Right ventricle myocardium inferior (tissue), 1 donor: ENCODE measurements at regions not wholly inside any gene's neighbourhood (a gene's known extent, or its start where the extent isn't known, plus 50 kb on each side); places are given as distances from the start of the nearest gene placed in this dataset.
A peak's percentile ranks its signal among the peaks of the same experiment; 100 is the strongest.

Experiments
- ATAC-seq: fragments of 200-7000 bp; cut with Tn5 transposase; one replicate; pipeline ENCODE4 v1.9.1; 2020; ENCODE audit warnings: mild to moderate bottlenecking, moderate library complexity
- DNase-seq: peaks from one replicate; pipeline ENCODE4 v3.0.0; 2021; ENCODE audit errors: missing footprints
- intact Hi-C: fragments of 100-400 bp; cut with DNase I; formaldehyde crosslinking; loops from one replicate; pipeline ENCODE4 v1.11.0; 2022
- donor health status: DM: no; HTN: yes; CAD: no; lungs with severe emphysema.

DNA sequence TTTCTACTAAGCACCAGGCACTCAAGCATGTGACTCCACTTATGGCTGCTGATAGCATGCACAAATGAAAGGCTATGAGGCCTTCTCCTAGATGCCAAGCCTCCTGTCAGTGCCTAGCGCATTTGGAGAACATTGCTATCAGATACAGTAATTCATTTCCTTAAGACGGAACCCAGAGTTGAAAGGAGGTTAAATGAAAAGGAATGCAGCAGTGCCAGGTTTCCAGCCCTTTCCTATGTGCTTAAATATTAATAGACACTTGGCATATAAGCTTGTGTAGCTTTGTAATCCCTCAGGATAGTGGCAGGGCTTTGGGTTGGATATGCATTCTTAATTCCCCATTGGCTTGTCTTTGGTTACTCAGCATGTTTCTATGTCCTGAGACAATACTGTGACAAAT, 140.1 kb upstream of the FRY start:
- DNase-seq (no peak), ATAC-seq (peak; percentile 46)
- intact Hi-C loops = loop anchor here (2.0 kb wide), 1 partner anchor 45 kb away; no protein-coding TSS in a partner anchor

- no peak for DNase-seq
- intact Hi-C loops = no loop called here
- ATAC-seq = no peak
Measured at GRCh38 chr13:31894931-31895330, 136.6 kb upstream of the FRY start.

DNA sequence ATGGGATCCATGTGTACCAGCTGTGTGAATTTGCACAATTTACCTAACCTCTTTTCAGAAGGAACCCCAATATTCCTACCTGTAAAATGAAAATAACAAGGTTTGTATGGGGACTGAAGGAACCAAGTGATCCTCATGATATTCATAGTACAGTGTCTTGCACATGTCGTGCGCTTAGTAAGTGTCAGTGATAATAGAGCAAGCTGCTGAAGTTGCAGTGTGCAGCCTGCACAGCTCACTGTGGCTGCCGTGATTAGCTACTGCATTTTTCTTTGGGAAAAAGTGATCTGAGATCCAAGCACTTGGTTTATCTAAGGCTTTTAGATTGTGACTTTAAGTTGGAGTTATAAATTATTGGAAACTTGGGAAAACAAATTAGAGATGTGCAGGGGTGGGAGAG, 135.9 kb upstream of the FRY start:
- peak; percentile 51 for ATAC-seq
- DNase-seq = no peak
- intact Hi-C loops = no loop called here

- ATAC-seq (peak; percentile 89), DNase-seq (peak; percentile 69)
- intact Hi-C loops = no loop called here
Measured at GRCh38 chr13:31896427-31896826, 135.1 kb upstream of the FRY start.

DNA sequence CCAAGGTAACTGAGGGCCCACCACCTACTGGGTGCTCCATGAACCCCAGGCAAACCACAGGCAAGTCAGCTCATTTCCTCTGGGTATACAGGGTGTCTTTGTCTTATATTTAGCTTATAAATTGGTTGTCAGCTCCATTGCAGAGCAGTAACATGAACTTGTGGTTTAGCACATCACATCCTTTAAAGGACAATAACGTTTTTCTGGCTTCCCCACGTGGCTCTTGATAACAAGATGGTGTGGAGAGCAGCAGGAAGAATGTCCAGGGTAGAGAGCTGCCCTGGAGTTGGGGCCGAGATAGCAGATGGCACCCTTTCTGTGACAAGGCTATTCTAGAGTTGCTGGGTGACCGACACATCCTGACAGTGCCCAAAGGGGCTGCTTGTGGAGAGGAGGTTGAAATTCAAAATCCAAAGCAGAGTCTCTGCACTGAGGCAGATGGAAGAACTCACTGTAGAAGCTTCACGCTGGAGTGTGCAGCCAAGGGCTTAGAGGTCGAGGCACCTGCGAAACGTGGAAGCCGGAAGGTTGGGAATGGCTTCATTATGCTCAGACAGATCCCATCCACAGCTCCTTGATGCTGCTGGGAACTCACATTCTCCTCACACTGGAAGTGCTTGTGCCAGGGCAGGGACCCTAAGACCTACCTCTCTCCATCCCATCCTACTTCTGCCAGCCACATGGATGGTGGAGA, 133.0 kb upstream of the FRY start:
- DNase-seq (no peak), ATAC-seq (no peak)
- intact Hi-C loops = no loop called here

GRCh38 chr13:31901985-31902384, 129.6 kb upstream of the FRY start:
- ATAC-seq = no peak
- no peak for DNase-seq
- intact Hi-C loops = no loop called here

GRCh38 chr13:31903111-31903815, 128.3 kb upstream of the FRY start:
- ATAC-seq (peak; percentile 26), DNase-seq (no peak)
- intact Hi-C loops = no loop called here

DNA sequence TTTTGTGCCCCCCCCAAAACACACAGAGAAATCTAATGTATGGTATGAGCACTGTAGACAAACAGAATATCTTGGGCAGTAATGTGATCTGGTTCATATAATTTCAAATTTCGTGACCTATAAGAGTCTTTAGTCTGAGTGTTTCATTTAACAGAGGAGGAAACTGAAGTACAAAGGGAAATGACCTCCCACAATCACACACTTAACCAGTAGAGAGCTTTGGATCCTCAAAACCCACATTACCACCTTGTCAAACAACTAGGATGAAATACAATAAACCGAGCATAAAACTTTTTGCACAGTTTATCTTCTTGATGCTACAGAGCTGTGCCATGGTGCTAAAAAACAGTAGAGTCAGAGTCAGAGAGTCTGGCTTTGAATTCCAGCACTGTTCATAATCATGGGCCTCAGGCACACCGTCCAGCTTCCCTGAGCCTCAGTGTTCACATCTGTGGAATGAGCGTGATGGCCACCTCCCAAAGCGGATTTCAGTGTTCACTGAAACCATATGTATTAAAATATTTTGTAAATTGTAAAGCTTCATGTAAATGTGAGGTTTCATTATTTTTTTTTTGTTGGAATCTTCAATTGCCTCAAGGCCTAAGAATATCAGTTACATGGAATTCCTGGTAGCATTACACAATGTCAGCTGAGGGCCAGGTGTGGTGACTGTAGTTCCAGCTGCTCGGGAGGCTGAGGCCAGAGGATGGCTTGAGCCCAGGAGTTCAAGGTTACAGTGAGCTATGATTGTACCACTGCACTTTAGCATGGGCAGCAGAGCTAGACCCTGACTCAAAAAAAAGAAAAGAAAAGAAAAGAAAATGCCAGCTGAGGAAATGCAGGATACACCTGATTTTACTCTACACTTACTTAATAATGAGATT, 126.4 kb upstream of the FRY start:
- intact Hi-C loops = no loop called here
- DNase-seq (no peak), ATAC-seq (no peak)

- DNase-seq (no peak), ATAC-seq (no peak)
- intact Hi-C loops = no loop called here
Measured at GRCh38 chr13:31905961-31906360, 125.6 kb upstream of the FRY start.

DNA sequence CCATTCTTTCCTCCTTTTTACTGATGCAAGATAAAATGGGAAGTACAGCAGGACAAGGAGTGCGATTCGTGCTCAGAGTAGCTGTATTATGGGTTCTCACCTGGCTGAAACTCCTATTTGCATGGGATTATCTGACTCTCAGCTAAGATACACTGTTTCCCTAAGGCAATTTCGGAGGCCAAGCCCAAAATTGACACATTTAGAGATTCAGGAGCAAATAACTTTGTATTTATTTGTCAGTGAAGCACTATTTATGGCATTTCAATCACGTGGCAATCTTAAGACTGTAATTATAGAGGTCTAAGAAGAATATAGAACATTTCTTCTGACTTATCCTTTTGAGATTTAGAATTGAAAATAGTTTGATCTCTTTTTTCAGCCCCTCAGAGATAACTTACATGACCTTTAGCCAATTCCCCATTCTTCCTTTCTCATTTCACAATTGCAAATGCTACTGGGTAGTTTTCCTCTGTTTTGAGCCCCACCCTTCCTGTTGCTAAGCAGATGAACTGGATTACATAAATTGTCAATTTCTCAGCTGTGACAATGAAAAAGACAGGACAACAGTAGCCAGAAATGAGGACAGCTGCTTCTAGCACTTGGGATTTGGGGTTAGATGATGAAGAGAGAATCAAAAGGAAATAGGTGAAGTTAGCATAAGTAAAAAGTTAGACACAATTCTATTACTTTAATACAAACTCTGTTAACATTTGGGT, 122.7 kb upstream of the FRY start:
- ATAC-seq (peak; percentile 67), DNase-seq (no peak)
- intact Hi-C loops = no loop called here

- peak; percentile 51 for ATAC-seq
- intact Hi-C loops = loop anchor here (1.0 to 5.0 kb wide), 2 partner anchors 62 to 400 kb away; no protein-coding TSS in a partner anchor
- no peak for DNase-seq
Measured at GRCh38 chr13:31909864-31910551, 121.6 kb upstream of the FRY start.

DNA sequence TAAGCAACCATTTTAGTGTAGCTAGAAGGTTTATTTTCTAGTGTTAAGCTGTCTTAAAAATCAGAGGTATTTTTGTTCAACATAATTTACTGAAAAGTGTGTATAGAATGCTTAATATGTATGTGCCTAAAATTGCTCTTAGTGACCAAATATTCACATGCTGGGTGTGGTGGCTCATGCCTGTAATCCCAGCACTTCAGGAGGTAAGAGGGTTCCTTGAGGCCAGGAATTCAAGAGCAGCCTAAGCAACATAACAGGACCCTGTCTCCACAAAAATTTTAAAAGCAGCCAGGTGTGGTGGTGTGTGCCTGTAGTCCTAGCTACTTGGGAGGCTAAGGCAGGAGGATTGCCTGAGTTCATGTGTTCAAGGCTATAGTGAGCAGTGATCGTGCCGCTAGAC, 120.9 kb upstream of the FRY start:
- no peak for ATAC-seq
- intact Hi-C loops = loop anchor here (1.0 to 5.0 kb wide), 2 partner anchors 62 to 400 kb away; no protein-coding TSS in a partner anchor
- no peak for DNase-seq

GRCh38 chr13:31912647-31913401, 118.8 kb upstream of the FRY start:
- no peak for ATAC-seq
- no peak for DNase-seq
- intact Hi-C loops = loop anchor here (5.0 kb wide), 1 partner anchor 59 kb away; no protein-coding TSS in a partner anchor

- ATAC-seq = no peak
- intact Hi-C loops = loop anchor here (5.0 kb wide), 1 partner anchor 59 kb away; no protein-coding TSS in a partner anchor
- DNase-seq = no peak
Measured at GRCh38 chr13:31913459-31913858, 118.1 kb upstream of the FRY start.

- intact Hi-C loops = loop anchor here (5.0 kb wide), 1 partner anchor 57 kb away; no protein-coding TSS in a partner anchor
- ATAC-seq = no peak
- no peak for DNase-seq
Measured at GRCh38 chr13:31914843-31915242, 116.7 kb upstream of the FRY start.

GRCh38 chr13:31918707-31919106, 112.9 kb upstream of the FRY start:
- intact Hi-C loops = no loop called here
- no peak for DNase-seq
- no peak for ATAC-seq

DNA sequence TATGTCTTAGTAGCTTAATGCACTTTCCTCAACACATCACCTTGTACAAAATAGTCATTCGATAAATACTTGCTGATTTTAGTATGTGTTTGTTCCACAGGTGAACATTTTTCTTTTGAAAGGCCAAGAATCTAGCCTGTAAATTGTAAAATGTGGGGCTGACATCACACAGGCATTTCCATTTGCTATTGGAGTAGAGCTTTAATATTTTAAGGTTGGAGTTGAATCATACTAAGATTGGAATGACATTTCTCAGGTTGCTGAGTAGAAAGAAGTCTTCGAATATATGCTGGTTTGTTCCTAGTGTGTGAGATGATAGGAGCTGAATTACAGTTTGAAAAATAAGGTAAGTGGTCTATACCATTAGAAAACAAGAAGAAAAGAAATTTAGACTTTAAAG, 112.3 kb upstream of the FRY start:
- DNase-seq = no peak
- intact Hi-C loops = no loop called here
- no peak for ATAC-seq
